ENCODE measurements at regions not wholly inside any gene's neighbourhood (a gene's known extent, or its start where the extent isn't known, plus 50 kb on each side); places are given as distances from the start of the nearest gene placed in this dataset.
"Not testable (repeated sequence)": the region's sequence is repeated elsewhere in the genome, so short reads cannot be mapped to it uniquely, and the experiment has no call there.

DNA sequence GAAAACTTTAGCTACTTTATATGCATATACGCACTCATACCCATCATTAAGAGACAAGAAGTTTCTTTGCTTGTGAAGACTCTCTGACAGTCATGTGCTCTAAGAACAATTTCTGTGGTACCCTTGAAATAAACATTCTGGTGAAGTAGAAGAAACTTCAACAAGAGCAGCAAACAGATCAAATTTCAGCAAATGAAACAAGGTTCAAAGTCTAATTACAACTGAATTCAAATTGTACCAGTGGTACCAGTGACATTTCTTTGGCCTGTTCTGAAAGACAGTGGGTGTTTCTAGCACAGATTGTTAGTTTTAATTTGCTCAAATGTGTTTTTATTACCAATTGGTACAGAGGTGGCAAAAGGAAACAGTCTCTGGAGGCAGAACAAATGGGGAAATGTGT lies 391.0 kb downstream of the CHSY3 start:
- no peak for DNase-seq

DNA sequence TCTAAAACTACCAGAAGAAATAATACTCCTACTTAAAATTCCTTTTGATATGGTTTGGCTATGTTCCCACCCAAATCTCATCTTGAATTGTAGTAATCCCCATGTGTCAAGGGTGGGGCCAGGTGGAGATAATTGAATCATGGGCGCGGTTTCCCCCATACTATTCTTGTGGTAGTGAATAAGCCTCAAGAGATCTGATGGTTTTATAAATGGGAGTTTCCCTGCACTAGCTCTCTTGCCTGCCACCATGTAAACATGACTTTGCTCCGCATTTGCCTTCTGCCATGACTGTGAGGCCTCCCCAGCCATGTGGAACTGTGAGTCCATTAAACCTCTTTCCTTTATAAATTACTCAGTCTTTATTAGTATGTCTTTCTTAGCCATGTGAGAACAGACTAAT lies 390.5 kb downstream of the CHSY3 start:
- DNase-seq, result not testable (repeated sequence)

- DNase-seq, result no peak
These were observed 386.0 kb downstream of the CHSY3 start for GRCh38 chr5:130290219-130290618.

GRCh38 chr5:130289132-130290088 lies 385.1 kb downstream of the CHSY3 start:
- DNase-seq, result no peak

DNA sequence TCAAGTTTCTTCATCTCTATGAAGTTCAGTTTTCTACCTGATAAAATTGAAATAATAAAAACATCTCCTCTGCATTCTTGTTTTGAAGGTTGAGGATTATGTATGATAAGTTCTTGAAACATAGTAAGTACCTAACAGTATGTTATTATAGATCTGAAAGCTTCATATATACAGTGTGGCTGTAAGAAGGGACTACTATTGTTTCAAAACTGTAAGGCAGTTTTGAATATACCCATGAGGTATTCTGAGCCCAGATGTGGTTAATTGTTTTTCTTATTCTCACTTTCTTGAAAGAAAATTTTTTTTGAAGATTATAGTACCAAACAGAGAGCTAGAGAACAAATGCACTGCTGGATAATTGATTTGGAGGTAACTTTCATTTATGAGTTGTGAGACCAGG lies 383.2 kb downstream of the CHSY3 start:
- no peak for DNase-seq

- no peak for DNase-seq
These were observed 382.7 kb downstream of the CHSY3 start for GRCh38 chr5:130286971-130287370.

GRCh38 chr5:130282049-130282448 lies 377.8 kb downstream of the CHSY3 start:
- DNase-seq, result no peak

- no peak for DNase-seq
These were observed 376.4 kb downstream of the CHSY3 start for GRCh38 chr5:130280528-130281217.

DNA sequence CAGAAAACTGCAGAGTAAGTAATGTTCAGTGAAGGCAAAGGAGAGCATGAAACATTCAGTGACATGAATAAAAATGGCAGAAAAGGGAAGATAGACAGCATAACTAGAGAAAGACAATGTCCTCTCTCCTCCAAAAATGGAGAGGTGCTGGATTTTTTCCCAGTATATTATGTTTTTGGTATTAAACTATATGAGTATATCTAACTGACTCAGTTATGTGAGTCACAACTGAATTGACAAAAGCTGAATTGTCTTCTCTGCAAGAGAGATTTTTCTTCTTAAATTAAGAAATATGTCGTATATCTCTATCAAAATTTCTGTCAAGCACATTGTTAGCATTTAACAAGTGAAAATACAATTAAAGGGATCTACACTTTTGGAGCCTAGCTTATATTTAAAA lies 375.1 kb downstream of the CHSY3 start:
- no peak for DNase-seq

DNA sequence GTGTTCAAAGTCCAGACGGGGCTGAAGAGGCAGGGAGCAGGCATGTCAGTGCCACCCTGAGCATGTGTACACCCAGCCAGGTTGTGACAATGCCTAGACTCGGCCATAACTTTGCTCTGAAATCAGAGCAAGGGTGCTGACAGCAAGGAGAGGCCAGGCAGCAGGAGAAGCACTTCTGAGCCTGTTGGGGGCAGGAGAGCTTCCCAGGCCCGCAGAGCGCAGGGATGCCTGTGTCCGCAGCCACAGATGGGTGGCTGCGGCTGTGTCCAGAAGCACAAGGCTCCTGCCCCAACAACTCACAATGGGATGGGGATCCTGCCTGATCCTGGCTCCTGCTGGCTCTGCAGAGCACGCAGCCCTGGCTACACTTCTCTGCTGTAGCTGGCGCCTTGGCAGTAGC lies 373.9 kb downstream of the CHSY3 start:
- DNase-seq, result no peak

DNA sequence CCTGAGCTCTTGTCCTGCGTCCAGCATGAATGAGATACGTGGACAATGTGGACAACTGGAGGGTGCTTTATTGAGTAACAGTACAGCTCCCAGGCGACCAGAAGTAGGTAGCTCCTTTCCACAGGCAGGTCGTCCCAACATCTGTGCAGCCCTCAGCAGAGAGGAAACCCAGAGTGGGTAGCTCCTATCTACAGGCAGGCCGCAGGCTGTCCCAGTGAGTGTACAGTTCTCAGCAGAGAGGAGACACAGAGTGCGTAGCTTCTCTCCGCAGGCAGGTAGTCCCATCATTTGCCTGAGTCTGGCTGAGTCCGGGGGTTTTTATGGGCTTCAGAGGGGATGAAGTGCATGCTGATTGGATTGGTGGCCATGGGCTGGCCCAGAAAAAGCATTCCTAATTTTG lies 373.3 kb downstream of the CHSY3 start:
- DNase-seq, result no peak

DNA sequence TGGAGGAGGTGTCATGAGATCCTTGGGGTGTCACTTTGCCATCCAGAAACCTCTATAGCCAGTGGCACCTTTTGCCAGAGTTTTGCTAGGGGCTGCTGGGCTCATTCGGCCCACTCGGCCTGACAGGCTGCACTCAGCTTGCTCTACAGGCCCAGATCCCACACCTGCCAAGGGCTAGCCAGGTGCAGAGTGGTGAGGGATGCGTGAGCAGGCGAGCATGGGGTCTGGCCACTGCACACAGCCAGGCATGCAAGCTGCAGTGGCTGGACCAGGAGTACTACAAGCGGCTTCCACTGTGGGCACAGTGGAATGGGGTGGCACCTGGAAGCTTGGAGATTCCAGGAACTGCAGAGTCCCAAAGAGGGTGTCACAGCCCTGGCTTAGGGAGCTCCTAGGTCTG lies 372.7 kb downstream of the CHSY3 start:
- DNase-seq, result no peak

GRCh38 chr5:130272837-130273236 lies 368.6 kb downstream of the CHSY3 start:
- DNase-seq, result no peak

DNA sequence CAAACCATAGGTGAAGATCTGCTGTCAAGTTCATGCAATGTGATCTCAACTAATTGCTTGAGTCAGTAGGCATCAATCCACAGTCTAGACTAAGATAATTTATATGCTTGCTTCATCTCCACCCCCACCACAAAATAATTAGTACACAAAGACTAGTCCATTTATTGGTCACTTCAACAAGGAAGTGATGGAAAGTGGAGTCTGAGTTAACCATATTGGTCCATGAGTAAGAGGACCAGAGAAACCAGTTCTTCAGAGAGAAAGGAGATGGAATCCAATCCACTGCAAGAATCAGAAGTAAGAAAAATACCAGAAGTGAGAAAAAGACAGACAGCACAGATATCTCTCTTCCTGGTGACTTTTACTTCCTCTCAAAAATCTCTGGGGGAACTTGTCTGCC lies 366.5 kb downstream of the CHSY3 start:
- DNase-seq, result no peak

DNA sequence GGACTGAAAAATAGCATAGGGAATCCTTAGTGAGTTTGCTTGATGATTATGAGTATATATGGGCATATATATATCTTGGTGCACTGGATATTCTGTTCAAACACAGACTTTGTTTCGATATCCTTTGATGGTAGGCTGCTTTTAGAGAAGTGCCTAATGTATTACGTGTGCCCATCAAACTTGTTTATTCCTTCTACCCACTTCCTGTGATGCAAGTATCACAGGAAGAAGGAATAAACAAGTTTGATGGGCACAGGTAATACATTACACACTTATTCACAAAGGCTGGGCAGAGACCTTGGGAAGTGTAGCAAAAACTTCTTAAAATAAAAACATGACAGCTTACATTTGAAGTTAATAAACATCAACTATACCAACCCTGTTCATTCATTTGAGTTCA lies 364.2 kb downstream of the CHSY3 start:
- DNase-seq, result no peak

DNA sequence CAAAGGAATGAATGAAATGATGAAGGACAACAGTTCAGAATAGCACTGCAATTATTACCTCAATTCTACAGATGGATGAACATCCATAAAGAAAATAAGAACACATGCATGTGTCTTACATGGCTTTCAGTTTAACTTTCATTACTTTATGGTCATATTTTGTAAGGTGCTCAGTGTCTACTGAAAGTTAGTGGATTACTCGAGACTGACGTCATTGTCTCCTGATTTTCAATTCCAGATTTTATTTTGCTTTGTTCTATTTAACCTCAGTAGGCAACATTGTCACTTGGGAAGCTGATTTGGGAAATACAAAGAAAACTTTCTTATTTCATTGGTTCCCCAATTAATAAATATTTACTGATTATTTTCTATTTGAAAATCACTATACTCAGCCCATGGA lies 363.7 kb downstream of the CHSY3 start:
- DNase-seq, result no peak

GRCh38 chr5:130260481-130260880 lies 356.2 kb downstream of the CHSY3 start:
- DNase-seq, result no peak

GRCh38 chr5:130251931-130252330 lies 347.7 kb downstream of the CHSY3 start:
- DNase-seq, result no peak

- DNase-seq, result no peak
These were observed 339.4 kb downstream of the CHSY3 start for GRCh38 chr5:130243641-130244040.

GRCh38 chr5:130237721-130238120 lies 333.5 kb downstream of the CHSY3 start:
- no peak for DNase-seq
